GM12891 (cell line): ENCODE measurements at regions not wholly inside any gene's neighbourhood (a gene's known extent, or its start where the extent isn't known, plus 50 kb on each side); places are given as distances from the start of the nearest gene placed in this dataset.

ENCODE experiments used
- PAX5 ChIP-seq: IDR thresholded peaks from 2 replicates; pipeline ENCODE4 v1.6.1; 2011; ENCODE audit warnings: low read length, moderate library complexity, mild to moderate bottlenecking; ENCODE audit not compliant: insufficient read depth, severe bottlenecking
- POLR2A ChIP-seq: IDR thresholded peaks from 2 replicates; pipeline ENCODE4 v1.6.1; 2011; ENCODE audit warnings: low read depth, low read length, control low read depth
- POLR2AphosphoS5 ChIP-seq: IDR thresholded peaks from 2 replicates; pipeline ENCODE4 v1.6.1; 2011; ENCODE audit warnings: low read depth, low read length, control low read depth
- POU2F2 ChIP-seq: IDR thresholded peaks from 2 replicates; pipeline ENCODE4 v1.6.1; 2011; ENCODE audit warnings: low read depth, mild to moderate bottlenecking, control low read depth, low read length, moderate library complexity
- SPI1 ChIP-seq: IDR thresholded peaks from 2 replicates; pipeline ENCODE4 v1.6.1; 2011; ENCODE audit warnings: low read depth, low read length, control low read depth
- TAF1 ChIP-seq: IDR thresholded peaks from 2 replicates; pipeline ENCODE4 v1.6.1; 2011; ENCODE audit warnings: low read depth, low read length, control low read depth

DNA sequence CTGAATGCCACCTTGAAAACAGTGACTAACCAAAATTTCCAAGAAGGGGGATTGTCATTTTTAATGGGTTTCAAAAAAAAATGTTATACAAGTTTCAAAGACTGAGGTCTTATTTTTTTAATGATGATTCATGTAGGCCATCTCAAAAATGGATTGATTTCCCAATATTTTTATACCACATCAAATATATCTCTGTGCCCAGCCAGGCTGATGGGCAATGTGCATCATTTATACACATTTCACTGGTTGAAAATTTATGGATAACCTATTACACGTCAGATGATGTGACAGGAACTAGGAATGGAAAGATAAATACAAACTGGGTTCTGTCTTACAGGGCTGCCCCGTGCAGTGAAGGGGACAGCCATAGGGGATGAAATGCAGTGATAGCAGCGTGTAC lies 112.7 kb upstream of the TMPO start:
- TF ChIP-seq POU2F2 = no peak
- no peak for TF ChIP-seq POLR2A
- TF ChIP-seq POLR2AphosphoS5 = no peak
- TF ChIP-seq SPI1 = no peak
- no peak for TF ChIP-seq TAF1
- no peak for TF ChIP-seq PAX5
